ENCODE measurements at regions not wholly inside any gene's neighbourhood (a gene's known extent, or its start where the extent isn't known, plus 50 kb on each side); places are given as distances from the start of the nearest gene placed in this dataset.

DNA sequence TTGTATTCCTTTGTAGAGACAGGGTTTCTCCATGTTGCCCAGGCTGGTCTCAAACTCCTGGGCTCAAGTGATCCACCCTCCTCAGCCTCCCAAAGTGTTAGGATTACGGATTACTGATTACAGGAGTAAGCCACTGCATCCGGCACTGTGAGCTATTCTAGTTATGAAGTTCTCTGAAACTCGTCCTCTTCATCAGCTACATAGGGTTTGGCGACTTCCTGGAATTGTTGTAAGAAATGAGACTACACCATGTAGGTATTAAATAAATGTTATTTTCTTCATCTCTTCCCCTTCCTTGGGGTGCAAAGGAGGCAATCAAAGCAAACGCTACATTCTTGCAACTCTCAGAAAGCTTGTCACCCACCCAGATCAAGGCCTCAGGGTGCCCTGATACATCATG, 131.2 kb upstream of the TIAM1 start:
- no peak overlapping the region for H3K27ac ChIP-seq (ENCODE audit: low read length)
- H3K9me3 ChIP-seq (ENCODE audit: control insufficient read depth, insufficient read depth, low read depth, low read length), result no peaks in the 10 kb centered on the region
- intact Hi-C loops (cut with micrococcal nuclease; ENCODE audit: unreplicated experiment) (no loop called here), in situ Hi-C loops (cut with HindIII; ENCODE audit: low pct_unique_long_range_greater_than_20kb, low sequenced_read_pairs) (no loop called here)
- no peaks in the 10 kb centered on the region for H3K36me3 ChIP-seq (ENCODE audit: control insufficient read depth, insufficient read depth, low read length)
- no peaks in the 10 kb centered on the region for H3K4me1 ChIP-seq (ENCODE audit: control insufficient read depth, insufficient read depth, low read length)
- TF ChIP-seq, protein P1, sequence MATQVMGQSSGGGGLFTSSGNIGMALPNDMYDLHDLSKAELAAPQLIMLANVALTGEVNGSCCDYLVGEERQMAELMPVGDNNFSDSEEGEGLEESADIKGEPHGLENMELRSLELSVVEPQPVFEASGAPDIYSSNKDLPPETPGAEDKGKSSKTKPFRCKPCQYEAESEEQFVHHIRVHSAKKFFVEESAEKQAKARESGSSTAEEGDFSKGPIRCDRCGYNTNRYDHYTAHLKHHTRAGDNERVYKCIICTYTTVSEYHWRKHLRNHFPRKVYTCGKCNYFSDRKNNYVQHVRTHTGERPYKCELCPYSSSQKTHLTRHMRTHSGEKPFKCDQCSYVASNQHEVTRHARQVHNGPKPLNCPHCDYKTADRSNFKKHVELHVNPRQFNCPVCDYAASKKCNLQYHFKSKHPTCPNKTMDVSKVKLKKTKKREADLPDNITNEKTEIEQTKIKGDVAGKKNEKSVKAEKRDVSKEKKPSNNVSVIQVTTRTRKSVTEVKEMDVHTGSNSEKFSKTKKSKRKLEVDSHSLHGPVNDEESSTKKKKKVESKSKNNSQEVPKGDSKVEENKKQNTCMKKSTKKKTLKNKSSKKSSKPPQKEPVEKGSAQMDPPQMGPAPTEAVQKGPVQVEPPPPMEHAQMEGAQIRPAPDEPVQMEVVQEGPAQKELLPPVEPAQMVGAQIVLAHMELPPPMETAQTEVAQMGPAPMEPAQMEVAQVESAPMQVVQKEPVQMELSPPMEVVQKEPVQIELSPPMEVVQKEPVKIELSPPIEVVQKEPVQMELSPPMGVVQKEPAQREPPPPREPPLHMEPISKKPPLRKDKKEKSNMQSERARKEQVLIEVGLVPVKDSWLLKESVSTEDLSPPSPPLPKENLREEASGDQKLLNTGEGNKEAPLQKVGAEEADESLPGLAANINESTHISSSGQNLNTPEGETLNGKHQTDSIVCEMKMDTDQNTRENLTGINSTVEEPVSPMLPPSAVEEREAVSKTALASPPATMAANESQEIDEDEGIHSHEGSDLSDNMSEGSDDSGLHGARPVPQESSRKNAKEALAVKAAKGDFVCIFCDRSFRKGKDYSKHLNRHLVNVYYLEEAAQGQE (IDR thresholded peaks at IDR 0.05; ENCODE audit: insufficient read depth in 1 of 2, low read depth in 2 of 2, low read length in 1 of 2), result no peak
- TF ChIP-seq POLR2AphosphoS5 (IDR thresholded peaks at IDR 0.05; ENCODE audit: low read depth, low read length), result no peak
- no peak for TF ChIP-seq SIN3A (IDR thresholded peaks at IDR 0.05; ENCODE audit: borderline replicate concordance, insufficient read depth, low read depth, low read length)
- no peak for TF ChIP-seq TCF7L2 (IDR thresholded peaks at IDR 0.05; ENCODE audit: low read depth, low read length)
- TF ChIP-seq, protein P2, sequence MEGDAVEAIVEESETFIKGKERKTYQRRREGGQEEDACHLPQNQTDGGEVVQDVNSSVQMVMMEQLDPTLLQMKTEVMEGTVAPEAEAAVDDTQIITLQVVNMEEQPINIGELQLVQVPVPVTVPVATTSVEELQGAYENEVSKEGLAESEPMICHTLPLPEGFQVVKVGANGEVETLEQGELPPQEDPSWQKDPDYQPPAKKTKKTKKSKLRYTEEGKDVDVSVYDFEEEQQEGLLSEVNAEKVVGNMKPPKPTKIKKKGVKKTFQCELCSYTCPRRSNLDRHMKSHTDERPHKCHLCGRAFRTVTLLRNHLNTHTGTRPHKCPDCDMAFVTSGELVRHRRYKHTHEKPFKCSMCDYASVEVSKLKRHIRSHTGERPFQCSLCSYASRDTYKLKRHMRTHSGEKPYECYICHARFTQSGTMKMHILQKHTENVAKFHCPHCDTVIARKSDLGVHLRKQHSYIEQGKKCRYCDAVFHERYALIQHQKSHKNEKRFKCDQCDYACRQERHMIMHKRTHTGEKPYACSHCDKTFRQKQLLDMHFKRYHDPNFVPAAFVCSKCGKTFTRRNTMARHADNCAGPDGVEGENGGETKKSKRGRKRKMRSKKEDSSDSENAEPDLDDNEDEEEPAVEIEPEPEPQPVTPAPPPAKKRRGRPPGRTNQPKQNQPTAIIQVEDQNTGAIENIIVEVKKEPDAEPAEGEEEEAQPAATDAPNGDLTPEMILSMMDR (IDR thresholded peaks at IDR 0.05), result no peak
- H3K27me3 ChIP-seq (ENCODE audit: control insufficient read depth, insufficient read depth, low read length), result no peaks in the 10 kb centered on the region
- no TSS peak for BruUV-seq (replicated peaks)
- ChIA-PET POLR2A (no interaction called here), CTCF (no interaction called here)
- ATAC-seq (no peak), DNase-seq (ENCODE audit: low read depth, low spot score) (no peak)
- no peak overlapping the region for H3K4me3 ChIP-seq (ENCODE audit: low read depth in 2 of 2, low read length in 2 of 2)

DNA sequence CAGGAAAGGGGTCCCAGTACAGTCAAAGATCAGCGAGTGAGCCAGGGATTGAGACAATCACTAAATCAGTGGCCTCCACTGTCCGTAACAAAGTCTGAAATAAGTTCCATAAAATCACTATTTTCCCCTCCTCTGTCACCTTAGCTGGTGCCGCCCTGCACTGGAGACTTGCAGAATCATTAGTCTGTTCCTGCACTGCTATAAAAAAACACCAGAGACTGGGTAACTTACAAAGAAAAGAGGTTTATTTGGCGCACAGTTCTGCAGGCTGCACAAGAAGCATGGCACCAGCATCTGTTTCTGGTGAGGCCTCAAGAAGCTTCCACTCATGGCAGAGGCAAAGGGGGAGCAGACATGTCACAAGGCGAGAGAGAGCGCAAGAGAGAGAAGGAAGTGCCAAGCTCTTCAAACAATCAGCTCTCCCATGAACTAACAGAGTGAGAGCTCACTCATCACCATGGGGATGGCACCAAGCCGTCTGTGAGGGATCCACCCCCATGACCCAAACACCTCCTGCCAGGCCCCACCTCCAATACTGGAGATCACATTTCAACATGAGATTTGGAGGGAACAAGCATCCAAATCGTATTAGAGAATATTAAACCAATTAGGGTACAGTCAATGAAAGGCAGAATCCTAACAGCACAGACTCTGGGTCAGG, 129.8 kb upstream of the TIAM1 start:
- ChIA-PET POLR2A (no interaction called here), CTCF (no interaction called here)
- ATAC-seq (no peak), DNase-seq (ENCODE audit: low read depth, low spot score) (no peak)
- H3K4me3 ChIP-seq (ENCODE audit: low read depth in 2 of 2, low read length in 2 of 2), result no peak overlapping the region
- no peaks in the 10 kb centered on the region for H3K27me3 ChIP-seq (ENCODE audit: control insufficient read depth, insufficient read depth, low read length)
- no peaks in the 10 kb centered on the region for H3K36me3 ChIP-seq (ENCODE audit: control insufficient read depth, insufficient read depth, low read length)
- in situ Hi-C loops (cut with HindIII; ENCODE audit: low pct_unique_long_range_greater_than_20kb, low sequenced_read_pairs) (no loop called here), intact Hi-C loops (cut with micrococcal nuclease; ENCODE audit: unreplicated experiment) (no loop called here)
- no TSS peak for BruUV-seq (replicated peaks)
- H3K27ac ChIP-seq (ENCODE audit: low read length), result no peak overlapping the region
- TF ChIP-seq SIN3A (IDR thresholded peaks at IDR 0.05; ENCODE audit: borderline replicate concordance, insufficient read depth, low read depth, low read length), result no peak
- TF ChIP-seq POLR2AphosphoS5 (IDR thresholded peaks at IDR 0.05; ENCODE audit: low read depth, low read length), result no peak
- TF ChIP-seq, protein P1 (IDR thresholded peaks at IDR 0.05; ENCODE audit: insufficient read depth in 1 of 2, low read depth in 2 of 2, low read length in 1 of 2), result no peak
- TF ChIP-seq TCF7L2 (IDR thresholded peaks at IDR 0.05; ENCODE audit: low read depth, low read length), result no peak
- TF ChIP-seq, protein P2 (IDR thresholded peaks at IDR 0.05), result no peak
- no peaks in the 10 kb centered on the region for H3K4me1 ChIP-seq (ENCODE audit: control insufficient read depth, insufficient read depth, low read length)
- no peaks in the 10 kb centered on the region for H3K9me3 ChIP-seq (ENCODE audit: control insufficient read depth, insufficient read depth, low read depth, low read length)
